Ishikawa (cell line): ENCODE measurements at regions not wholly inside any gene's neighbourhood (a gene's known extent, or its start where the extent isn't known, plus 50 kb on each side); places are given as distances from the start of the nearest gene placed in this dataset.

ENCODE experiments used
- CEBPB ChIP-seq: IDR thresholded peaks from 2 replicates; pipeline ENCODE4 v1.6.1; 2012
- CREB1 ChIP-seq: IDR thresholded peaks from 2 replicates; pipeline ENCODE4 v1.6.1; 2012; ENCODE audit warnings: low read depth
- EGR1 ChIP-seq: IDR thresholded peaks from 2 replicates; pipeline ENCODE4 v1.6.1; 2012
- EP300 ChIP-seq: IDR thresholded peaks from 2 replicates; pipeline ENCODE4 v1.6.1; 2012; ENCODE audit warnings: borderline replicate concordance
- FOXM1 ChIP-seq: IDR thresholded peaks from 2 replicates; pipeline ENCODE4 v1.6.1; 2012; ENCODE audit warnings: low read depth, borderline replicate concordance
- RAD21 ChIP-seq: IDR thresholded peaks from 2 replicates; pipeline ENCODE4 v1.6.1; 2012; ENCODE audit warnings: low read depth
- TAF1 ChIP-seq: IDR thresholded peaks from 2 replicates; pipeline ENCODE4 v1.6.1; 2012; ENCODE audit warnings: low read depth, mild to moderate bottlenecking
- TCF12 ChIP-seq: IDR thresholded peaks from 2 replicates; pipeline ENCODE4 v1.6.1; 2012; ENCODE audit warnings: low read depth
- TEAD4 ChIP-seq: IDR thresholded peaks from 2 replicates; pipeline ENCODE4 v1.6.1; 2012
- USF1 ChIP-seq: IDR thresholded peaks from 2 replicates; pipeline ENCODE4 v1.6.1; 2012
- YY1 ChIP-seq: IDR thresholded peaks from 2 replicates; pipeline ENCODE4 v1.6.1; 2012; ENCODE audit warnings: low read depth
- ZBTB7A ChIP-seq: IDR thresholded peaks from 2 replicates; pipeline ENCODE4 v1.6.1; 2012; ENCODE audit warnings: low read depth
- TF ChIP-seq, protein P1 (sequence below): IDR thresholded peaks from 2 replicates; pipeline ENCODE4 v1.6.1; 2012; ENCODE audit warnings: low read depth, mild to moderate bottlenecking
- TF ChIP-seq, protein P2 (sequence below): IDR thresholded peaks from 2 replicates; pipeline ENCODE4 v1.6.1; 2012

DNA sequence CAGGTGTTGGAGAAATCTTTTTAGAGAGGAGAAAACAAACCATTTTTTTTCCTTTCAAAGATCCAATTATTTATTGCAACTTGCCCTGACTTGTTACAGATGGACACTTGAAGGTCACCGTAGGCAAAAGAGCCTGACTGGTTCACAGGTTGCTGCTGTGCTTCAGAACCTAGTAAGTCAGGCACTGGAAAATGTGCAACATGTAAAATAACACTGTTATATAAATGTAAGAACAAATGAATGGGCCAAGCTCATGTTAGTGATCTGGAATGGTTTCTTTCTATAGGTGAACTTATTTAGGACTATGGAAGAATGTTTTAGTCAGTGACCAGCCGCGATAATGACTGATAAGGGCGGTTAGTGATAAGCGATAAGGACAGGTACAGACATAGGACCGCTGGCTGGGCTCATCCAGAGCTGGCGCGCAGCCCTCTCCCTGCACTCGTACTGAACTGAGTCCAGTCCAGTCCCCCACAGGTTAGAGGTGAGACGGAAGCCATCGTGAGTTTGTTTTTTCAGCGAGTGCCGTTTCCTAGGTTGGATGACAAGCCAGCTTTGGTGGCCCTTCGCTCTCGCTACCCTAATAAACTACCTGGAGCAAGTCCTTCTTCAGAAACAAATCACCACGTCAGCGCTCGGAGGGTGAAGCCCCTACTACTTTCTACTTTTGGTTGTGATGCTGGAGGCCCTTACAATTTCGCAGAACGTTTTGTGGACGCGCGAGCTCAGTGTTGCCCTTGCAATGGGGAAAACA, 94.4 kb upstream of the PRDM1 start:
- no peak for TF ChIP-seq USF1
- TF ChIP-seq TEAD4 = no peak
- no peak for TF ChIP-seq RAD21
- TF ChIP-seq EP300 = no peak
- TF ChIP-seq, protein P1, sequence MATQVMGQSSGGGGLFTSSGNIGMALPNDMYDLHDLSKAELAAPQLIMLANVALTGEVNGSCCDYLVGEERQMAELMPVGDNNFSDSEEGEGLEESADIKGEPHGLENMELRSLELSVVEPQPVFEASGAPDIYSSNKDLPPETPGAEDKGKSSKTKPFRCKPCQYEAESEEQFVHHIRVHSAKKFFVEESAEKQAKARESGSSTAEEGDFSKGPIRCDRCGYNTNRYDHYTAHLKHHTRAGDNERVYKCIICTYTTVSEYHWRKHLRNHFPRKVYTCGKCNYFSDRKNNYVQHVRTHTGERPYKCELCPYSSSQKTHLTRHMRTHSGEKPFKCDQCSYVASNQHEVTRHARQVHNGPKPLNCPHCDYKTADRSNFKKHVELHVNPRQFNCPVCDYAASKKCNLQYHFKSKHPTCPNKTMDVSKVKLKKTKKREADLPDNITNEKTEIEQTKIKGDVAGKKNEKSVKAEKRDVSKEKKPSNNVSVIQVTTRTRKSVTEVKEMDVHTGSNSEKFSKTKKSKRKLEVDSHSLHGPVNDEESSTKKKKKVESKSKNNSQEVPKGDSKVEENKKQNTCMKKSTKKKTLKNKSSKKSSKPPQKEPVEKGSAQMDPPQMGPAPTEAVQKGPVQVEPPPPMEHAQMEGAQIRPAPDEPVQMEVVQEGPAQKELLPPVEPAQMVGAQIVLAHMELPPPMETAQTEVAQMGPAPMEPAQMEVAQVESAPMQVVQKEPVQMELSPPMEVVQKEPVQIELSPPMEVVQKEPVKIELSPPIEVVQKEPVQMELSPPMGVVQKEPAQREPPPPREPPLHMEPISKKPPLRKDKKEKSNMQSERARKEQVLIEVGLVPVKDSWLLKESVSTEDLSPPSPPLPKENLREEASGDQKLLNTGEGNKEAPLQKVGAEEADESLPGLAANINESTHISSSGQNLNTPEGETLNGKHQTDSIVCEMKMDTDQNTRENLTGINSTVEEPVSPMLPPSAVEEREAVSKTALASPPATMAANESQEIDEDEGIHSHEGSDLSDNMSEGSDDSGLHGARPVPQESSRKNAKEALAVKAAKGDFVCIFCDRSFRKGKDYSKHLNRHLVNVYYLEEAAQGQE = no peak
- no peak for TF ChIP-seq EGR1
- no peak for TF ChIP-seq FOXM1
- TF ChIP-seq TAF1 = no peak
- TF ChIP-seq, protein P2, sequence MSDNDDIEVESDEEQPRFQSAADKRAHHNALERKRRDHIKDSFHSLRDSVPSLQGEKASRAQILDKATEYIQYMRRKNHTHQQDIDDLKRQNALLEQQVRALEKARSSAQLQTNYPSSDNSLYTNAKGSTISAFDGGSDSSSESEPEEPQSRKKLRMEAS = no peak
- no peak for TF ChIP-seq TCF12
- TF ChIP-seq CREB1 = no peak
- no peak for TF ChIP-seq ZBTB7A
- TF ChIP-seq CEBPB = no peak
- TF ChIP-seq YY1 = no peak
